VCaP (cell line): ENCODE measurements at regions not wholly inside any gene's neighbourhood (a gene's known extent, or its start where the extent isn't known, plus 50 kb on each side); places are given as distances from the start of the nearest gene placed in this dataset.
"Not testable (repeated sequence)": the region's sequence is repeated elsewhere in the genome, so short reads cannot be mapped to it uniquely, and the experiment has no call there.

Experiments
- H3K27ac ChIP-seq: fragments of 450-650 bp; 2 replicates; pipeline ENCODE4 v1.5.1; 2017
- CTCF ChIP-seq: fragments of 450-650 bp; conservative IDR thresholded peaks from 2 replicates; pipeline ENCODE4 v1.5.1; 2017; ENCODE audit warnings: mild to moderate bottlenecking, moderate library complexity

GRCh38 chr21:39078322-39079065, 104.8 kb downstream of the PSMG1 start:
- no peak for TF ChIP-seq CTCF
- no peak overlapping the region for H3K27ac ChIP-seq

- no peak overlapping the region for H3K27ac ChIP-seq
- TF ChIP-seq CTCF = no peak
These were observed 105.4 kb downstream of the PSMG1 start for GRCh38 chr21:39077876-39078275.

- no peak for TF ChIP-seq CTCF
- H3K27ac ChIP-seq = no peak overlapping the region
These were observed 108.7 kb downstream of the PSMG1 start for GRCh38 chr21:39074508-39074907.

- TF ChIP-seq CTCF = no peak
- no peak overlapping the region for H3K27ac ChIP-seq
These were observed 109.5 kb downstream of the PSMG1 start for GRCh38 chr21:39073717-39074116.

- H3K27ac ChIP-seq = no peak overlapping the region
- TF ChIP-seq CTCF = no peak
These were observed 110.2 kb downstream of the PSMG1 start for GRCh38 chr21:39073063-39073462.

GRCh38 chr21:39072468-39072867, 110.8 kb downstream of the PSMG1 start:
- H3K27ac ChIP-seq = no peak overlapping the region
- no peak for TF ChIP-seq CTCF

GRCh38 chr21:39071623-39072214, 111.5 kb downstream of the PSMG1 start:
- H3K27ac ChIP-seq = no peak overlapping the region

GRCh38 chr21:39069856-39070255, 113.4 kb downstream of the PSMG1 start:
- H3K27ac ChIP-seq = not testable (repeated sequence)

More at GRCh38 chr21:39071623-39072214, 111.5 kb downstream of the PSMG1 start:
- no peak for TF ChIP-seq CTCF
